NCI-H345 (cell line): ENCODE measurements at regions not wholly inside any gene's neighbourhood (a gene's known extent, or its start where the extent isn't known, plus 50 kb on each side); places are given as distances from the start of the nearest gene placed in this dataset.
"Not testable (repeated sequence)": the region's sequence is repeated elsewhere in the genome, so short reads cannot be mapped to it uniquely, and the experiment has no call there.

Experiments
- DNase-seq: peaks from one replicate; lab custom pipeline; 2025; lab: John Stamatoyannopoulos, UW

DNA sequence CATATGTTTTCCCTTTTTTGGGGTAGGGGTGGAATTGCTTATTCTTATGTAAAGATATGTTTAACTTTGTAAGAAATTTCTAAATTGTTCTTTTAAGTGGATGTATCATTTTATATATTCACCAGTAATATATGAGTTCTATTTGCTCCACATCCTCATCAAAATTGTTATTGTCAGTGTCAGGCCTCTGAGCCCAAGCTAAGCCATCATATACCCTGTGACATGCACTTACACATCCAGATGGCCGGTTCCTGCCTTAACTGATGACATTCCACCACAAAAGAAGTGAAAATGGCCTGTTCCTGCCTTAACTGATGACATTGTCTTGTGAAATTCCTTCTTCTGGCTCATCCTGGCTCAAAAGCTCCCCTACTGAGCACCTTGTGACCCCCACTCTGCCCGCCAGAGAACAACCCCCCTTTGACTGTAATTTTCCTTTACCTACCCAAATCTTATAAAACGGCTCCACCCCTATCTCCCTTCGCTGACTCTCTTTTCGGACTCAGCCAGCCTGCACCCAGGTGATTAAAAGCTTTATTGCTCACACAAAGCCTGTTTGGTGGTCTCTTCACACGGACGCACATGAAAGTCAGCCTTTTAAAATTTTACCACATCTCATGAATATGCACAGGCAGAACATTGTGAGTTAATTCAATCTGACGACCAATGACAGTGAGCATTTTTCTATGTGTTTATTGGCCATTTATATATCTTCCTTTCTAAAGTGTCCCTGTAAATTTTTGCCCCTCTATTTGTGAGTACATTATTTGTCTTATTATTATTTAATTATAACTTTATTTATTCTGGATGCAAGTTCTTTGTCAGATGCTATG lies 176.8 kb downstream of the CDC14C start:
- not testable (repeated sequence) for DNase-seq

DNA sequence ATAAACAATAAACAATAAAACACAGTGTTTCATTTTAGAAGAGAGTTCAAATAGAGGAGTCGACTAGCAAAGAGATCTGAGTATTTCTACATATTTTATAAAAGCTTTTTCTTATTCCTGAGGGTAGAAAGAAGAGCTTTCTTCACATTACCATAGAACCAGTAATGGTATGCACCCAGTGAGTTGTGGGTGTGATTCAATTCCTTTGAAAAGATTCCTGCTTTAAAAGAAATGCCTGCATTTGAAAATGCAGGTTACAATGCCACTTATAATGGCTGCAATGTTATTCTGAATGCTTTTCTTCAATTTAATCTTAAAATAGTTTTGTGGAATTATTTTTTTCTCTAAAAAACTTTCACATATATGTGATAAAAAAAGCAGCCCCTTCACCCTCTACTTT lies 178.1 kb downstream of the CDC14C start:
- no peak for DNase-seq

DNA sequence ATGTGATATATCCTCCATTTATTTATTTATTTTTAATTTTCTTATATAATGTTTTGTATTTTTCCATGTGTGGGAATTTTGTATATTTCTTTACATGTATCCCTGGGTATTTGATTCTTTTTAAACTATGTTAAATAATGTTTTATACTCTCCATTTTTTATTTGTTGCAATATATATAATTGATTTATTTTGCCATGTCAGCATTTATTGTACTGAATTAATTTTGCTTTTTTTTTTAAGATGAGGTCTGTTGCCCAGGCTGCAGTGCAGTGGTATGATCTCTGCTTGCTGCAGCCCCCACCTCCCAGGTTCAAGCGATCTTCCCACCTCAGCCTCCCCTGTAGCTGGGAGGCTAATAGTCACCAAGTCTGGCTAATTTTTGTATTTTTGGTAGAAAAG lies 187.4 kb downstream of the CDC14C start:
- no peak for DNase-seq

DNA sequence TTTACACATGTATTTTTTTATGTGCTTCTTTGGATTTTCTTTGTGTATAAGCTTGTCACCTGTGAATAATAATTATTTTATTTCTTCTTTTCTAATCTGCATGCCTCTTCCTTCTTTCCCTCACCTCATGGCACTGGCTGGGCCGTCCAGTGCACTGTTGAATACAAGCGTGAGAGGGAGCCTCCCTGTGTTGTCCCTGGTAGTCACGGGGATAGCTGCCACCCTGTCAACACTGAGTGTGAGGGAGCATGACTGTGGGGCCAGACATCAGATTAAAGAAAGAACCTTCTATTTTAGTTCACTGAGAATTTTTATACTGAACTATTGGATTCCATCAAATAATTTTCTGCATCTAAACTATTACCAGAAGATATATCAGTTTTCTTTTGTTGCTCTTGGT lies 187.9 kb downstream of the CDC14C start:
- DNase-seq: no peak

DNA sequence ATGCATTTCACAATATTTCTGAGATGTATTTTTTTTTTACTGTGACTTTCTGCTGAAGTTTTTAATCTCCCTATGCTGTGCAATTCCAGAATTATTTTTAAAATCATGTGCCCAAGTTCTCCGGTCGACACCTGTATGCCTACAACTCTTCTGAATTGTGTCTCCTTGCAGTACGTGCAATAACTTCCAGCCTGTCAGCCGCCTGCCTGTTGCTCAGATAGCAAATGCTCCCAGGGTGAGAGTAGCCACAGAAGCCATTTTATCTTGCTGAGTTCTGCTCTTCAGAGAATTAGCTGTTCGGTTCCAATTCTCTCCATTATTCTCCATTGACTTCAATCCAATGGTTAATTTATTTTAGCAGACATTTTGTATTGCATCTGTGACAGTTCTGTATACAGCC lies 188.3 kb downstream of the CDC14C start:
- no peak for DNase-seq

DNA sequence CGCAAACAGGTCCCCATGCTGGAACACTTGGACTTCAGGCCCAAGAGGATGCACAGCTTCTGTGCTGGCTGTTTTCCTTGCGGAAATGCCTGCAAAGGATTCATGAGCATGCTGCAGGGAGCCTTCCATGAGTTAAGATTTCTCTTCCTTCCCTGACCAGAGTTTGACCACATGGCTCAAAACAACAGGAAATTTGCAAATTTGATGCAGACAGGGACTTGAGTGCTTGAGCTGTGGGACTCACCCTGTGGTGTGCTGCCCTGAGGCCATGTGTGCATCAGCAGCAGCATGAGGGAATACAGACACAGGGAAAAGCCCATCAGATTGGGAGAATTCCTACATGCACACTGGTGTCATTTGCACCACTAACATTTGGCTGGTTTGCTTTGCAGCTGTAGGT lies 195.4 kb downstream of the CDC14C start:
- DNase-seq: no peak

DNA sequence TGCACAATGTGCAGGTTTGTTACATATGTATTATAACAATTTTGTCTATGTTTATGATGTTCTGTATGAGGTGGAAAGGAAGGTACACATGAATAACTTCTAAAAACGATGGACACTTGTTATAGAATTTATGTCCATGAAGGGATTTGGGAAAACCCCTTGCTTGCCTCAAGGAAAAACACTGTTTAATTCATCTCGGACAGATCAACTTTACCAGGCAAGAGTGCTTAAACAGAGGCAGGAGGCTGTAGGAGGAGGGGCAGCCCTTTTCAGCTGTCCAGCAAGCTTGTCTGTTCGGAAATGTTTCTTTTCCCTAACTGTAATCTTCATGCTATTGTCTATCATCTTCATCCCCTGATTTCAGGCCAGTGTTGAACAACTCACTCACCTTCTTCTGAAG lies 200.9 kb downstream of the CDC14C start:
- no peak for DNase-seq

DNA sequence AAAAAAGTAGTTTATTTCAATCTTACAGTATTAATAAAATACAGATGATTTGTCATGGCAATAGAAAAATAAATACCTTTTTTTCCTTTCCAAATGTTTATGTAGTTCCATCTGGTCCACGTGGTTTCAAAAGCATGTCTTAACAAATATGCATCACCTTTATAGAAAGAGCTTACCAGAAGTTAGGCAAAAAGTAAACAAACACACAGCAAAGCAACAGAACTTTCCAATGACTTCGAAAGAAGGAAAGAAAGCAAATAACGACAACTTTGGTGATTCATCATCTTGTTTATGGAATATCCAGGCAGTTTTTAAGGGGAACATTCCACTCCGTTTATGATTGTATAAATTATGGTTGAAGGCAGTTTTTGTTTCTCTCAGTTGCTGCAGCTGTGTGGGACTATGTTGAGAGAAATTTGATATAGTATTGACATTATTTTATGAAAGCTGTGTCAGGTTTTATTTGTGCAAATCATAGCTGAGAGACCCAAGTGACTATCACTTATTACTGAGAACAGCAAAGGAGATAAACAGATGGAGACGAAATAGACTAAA lies 203.1 kb downstream of the CDC14C start:
- no peak for DNase-seq

DNA sequence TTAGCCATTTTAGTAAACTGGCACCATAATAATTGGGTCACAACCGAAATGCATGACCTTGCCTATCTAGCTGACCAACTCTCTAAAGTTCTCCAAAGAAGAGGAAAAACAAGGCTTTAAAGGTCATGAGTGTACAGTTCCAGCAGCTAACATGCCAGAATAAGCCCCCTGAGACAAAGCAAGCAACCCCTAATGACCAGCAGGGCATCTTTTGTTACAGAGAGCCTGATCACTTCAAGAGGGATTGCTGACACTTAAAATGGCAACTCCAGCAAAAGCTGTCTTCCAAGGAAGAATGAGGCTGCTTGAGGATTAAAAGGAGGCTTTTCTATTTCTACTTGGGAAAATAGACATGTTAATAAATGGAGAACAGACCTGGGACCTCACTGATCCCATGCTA lies 213.6 kb downstream of the CDC14C start:
- DNase-seq: no peak

DNA sequence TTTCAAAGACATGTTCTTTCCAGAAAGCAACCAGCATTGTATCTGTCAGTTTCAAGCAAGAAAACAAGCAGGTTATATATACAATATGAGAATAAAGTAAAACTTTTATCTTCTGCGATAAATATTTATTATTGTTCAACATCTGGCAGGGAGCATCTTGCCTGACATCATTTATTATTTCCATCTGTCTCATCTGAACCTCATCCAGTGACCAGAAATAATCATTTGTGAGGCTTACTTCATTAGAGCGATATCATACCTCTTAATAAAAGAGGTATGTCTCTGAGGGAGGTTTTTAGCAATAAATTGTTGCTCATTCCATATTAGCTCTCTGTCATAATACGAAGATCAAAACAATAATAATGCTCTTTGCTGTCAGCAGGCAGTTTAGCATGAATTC lies 226.1 kb downstream of the CDC14C start:
- DNase-seq: no peak

DNA sequence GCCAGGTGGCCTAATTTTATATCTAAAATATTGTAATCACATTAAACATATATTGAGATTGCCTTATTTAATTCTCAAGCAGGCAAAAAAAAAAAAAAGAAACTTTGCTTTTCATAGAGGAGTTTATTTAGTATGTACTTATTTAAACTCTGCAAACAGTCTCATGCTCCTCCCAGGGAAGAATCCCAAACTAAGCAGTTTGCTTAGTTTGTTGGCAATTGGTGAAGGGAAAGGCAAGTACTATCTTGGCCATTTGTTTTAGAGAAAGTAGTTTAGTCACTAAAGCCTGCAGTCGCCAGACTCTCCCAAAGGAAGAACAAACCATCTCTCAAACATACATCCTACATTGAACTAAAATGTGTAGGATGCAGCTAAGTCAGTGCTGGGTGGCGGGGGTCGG lies 226.8 kb downstream of the CDC14C start:
- no peak for DNase-seq

DNA sequence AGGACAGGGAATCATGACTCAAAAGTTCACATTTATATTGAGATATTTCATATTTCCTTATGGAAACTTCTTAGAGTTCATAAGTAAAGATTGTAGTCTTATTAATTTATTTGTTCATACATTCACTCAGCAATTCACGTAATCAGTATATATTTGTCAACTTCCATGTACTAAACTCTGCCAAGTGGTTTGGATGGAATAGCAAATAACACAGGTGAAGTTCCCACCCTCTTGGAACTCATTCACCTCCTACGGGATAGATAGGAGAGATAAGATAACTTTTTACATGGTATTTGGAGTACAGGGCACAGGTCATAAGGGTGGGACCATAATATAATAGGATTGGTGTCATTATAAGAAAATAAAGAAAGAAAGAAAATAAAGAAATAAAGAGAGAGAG lies 234.0 kb downstream of the CDC14C start:
- DNase-seq: no peak

DNA sequence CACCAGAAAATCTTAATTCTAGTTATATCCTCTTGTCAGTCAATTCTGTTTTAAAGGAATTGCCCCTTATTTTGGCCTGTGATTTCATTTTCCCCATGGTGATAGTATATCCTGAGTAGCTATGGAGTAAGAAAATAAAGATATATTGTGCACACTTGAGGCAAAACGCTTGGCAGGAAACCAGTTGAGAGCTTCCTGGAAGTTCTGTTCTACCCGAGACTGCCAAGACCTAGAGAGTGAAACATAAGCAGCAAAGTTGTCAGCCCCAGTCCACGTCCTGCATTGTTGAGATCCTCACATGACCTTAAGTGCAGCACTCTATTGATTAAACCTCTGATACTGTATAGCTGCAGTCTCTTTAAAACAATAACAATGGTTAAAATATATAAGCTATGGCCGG lies 235.2 kb downstream of the CDC14C start:
- no peak for DNase-seq

DNA sequence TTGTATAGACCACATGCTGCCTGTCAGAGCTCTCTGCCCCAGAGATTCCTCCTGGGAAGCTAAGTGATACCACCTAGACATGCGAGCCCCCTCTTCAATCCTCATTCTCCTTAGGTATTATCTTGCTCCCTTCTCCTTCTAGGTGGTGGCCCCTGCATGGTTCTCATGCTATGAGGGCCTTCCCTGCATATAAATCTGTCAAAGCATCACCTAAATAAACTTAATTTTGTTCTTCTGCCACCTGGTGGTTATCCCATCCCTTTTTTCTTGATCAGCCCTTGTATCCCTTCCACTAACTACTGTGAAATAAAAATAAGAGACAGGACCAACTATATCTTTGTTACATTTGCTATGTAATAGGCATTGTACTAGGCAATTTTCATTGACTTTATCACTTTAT lies 242.1 kb downstream of the CDC14C start:
- no peak for DNase-seq

DNA sequence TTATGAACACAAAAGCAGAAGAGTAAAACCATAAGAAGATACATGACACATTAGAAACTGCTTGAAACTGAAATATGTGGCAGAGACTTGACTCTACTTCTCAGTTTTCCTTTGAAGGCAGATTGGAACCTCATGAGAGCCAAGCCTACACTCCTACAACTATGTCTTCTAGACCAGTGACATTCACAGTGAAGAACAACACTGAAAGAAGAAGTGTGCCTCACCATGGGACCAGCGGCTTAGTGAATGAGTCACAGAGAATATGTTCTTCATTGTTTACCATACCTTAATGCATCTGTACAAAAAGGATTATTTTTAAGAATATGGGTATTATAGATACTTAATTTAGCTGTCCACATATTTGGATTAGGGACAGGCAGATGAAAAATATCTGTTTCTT lies 248.3 kb downstream of the CDC14C start:
- no peak for DNase-seq

DNA sequence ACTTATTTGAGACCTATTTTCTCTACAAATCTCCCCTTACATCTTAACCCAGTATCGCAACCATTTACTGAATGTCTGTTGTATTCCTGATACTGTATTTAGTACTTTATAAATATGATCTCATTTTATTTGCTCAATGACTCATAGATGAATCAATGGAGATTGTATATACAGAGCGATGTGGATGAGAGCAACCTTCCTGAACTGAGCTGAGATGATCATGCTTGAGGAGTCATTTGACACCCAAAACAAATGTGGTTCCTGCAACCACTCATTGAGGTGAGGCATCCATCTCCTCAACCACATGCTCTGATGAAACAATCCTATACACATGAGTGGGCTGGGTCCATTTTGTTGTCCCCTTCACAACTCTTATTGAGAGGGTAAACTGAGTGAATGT lies 250.0 kb downstream of the CDC14C start:
- no peak for DNase-seq

DNA sequence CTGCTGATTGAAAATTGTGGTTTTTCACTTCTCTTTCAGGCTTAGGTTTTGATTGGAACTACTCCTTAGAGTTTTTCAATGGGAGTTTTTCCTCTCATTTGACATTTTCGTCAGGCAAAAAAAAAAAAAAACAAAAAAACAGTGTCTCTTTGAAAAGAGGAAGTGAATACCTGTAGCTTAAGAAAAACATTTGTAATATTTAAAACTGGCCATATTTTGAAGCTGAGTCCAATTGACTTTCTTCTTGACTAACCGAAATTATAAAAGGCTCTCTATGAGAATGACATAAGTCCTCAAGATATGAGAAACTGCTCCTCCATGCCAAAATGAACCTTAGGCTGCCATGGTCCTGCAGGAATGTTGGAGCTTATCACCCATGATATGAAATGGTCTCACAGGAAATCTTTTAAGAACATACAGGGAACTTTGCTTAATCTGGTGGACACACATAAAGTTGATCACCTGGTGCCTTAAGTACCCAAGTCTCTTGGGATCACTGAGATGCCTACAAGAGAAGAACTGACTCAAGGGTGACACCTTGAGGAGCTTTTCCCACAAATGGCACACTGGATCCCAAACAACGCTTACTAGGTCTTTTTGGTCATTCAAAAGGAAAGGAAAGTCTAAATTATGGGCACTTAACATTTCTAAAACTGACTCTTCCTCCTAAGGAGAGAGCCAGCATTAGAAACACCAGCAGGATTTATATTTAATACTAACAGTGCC lies 263.4 kb downstream of the CDC14C start:
- no peak for DNase-seq

DNA sequence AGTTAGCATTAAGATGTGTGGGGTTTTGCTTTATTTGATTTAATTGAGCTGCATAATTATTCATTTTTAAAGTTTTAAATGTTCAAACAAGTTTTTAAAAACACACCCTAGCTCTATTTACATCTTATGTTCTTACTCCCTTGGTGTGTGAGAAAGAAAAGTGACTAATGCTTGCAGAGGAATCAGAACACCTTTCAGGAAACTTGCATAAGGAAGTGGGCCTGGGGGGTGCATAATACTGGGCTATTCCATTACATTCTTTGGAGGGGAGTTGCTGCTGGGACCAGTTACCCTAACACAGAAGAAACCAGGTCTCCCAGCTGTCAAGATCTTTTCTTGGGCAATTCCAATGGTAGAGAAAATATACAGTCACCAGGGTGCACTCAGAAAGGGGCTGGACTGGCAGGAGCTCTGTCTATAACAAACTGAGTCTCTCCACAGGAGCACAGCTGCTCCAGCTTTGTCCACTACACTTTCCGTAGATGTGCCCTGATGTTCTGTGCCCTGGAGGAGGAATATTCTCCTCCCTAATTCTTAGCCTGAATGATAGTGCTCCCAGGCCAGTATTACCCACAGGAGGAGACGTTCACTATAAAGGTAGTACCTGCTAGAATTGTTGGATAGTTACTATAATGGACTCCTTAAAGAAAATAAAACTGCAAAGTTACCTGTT lies 304.2 kb downstream of the CDC14C start:
- DNase-seq: no peak

DNA sequence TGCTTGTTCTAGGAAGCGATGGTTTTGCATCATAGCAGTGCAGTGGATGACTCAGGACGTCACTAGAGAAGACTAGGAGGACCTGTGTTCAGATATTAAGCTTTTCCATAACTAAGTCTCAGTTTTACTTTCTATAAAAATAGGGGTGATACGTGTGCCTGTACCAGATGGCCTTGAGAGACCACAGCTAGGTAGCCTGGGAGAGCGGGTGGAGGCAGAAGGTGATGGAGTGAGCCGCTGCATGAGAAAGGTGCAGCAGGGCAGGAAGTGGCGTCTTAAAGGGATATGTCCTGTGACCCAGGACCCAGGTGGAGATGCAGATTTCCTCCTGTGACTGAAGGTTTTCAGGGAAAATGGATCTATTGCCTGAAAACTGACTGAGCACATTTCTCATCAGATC lies 304.9 kb downstream of the CDC14C start:
- no peak for DNase-seq

DNA sequence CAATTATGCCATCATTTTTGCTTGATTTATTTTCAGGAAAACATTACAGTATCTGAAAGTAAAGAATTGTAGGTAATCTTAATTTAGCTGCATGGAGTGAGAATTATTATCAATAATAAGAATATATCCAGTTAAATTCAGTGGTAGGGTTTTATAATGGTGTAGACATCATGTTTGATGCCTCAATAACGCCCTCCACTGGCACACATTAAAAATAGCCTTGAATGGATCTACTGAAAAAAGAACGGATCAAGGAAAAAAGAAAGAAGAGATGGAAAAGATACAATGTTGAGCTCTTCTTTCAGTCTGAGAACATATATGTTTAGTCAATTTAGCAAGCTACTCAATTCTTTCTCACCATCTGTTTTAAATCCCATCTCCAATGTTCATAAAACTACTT lies 319.2 kb downstream of the CDC14C start:
- no peak for DNase-seq

DNA sequence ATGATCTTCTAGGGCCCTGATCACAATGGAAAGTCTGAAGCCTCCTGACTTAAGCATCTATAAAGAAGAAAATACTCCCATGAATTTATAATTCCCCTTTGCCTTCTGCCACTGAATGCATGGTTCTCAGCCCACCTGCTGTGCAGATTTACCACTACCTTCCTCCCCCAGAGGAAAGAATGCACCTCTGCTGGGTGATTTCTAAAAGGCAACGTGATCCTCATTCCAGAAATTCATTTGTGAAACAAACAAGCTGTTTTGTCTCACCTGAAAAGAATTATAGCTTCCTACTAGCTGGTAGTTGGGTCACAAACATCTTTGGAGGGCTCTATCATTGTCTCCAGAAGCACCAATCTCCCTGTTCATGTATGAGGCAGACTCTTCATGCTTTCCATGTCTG lies 320.2 kb downstream of the CDC14C start:
- no peak for DNase-seq

DNA sequence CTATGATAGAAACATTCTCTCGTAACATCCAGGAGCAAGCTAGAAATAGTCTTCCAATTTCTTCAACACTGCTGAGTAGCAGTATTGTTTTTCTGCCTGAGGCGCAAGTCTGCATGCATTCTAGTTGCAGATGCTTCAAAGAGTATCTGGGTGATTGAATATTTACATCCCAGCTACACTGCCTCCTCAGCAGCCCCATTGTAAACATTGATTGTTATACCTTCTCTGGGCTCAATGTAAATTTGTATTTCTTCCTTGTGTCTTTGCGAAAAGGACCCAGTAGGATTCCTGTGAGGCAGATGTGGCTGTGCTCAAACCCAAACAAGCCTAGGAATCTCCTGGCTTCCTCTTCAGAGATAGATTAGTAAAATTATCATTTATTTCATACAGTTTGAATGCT lies 320.7 kb downstream of the CDC14C start:
- no peak for DNase-seq

DNA sequence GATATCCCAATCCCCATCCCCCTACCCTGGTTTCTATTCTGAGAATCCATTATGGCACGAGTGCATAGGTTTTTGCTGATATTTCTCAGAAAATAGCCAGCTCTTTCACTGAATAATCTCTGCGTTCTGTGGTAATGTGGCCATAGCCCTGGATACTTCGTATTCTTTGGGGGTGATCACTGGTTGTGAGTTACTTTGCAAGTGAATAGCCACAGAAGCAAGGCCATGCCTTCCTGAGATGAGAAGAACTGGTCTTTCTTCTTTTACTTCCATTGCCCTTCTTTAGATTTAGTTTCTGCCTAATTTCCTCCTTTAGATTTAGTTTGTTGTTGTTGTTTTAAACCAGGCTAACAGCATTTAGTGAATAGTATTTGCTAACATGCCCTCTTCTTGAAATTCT lies 323.4 kb downstream of the CDC14C start:
- DNase-seq: no peak
